PFSK-1 (cell line): ENCODE measurements at regions not wholly inside any gene's neighbourhood (a gene's known extent, or its start where the extent isn't known, plus 50 kb on each side); places are given as distances from the start of the nearest gene placed in this dataset.

ENCODE experiments used
- SIN3A ChIP-seq: IDR thresholded peaks from 2 replicates; pipeline ENCODE4 v1.6.1; 2012; ENCODE audit warnings: mild to moderate bottlenecking, low read length, moderate library complexity, borderline replicate concordance; ENCODE audit not compliant: insufficient read depth
- TAF1 ChIP-seq: IDR thresholded peaks from 2 replicates; pipeline ENCODE4 v1.6.1; 2012; ENCODE audit warnings: low read length, control low read depth, borderline replicate concordance; ENCODE audit not compliant: insufficient read depth
- TF ChIP-seq, protein P1 (sequence below), 2 experiments: IDR thresholded peaks; 2 replicates each; pipeline versions ENCODE4 v1.6.1 to v1.8.0; 2011 to 2012; ENCODE audit warnings: low read depth in 2 of 2, low read length in 2 of 2, control low read depth in 1 of 2, inconsistent platforms in 1 of 2, mild to moderate bottlenecking in 1 of 2, moderate library complexity in 1 of 2; ENCODE audit not compliant: insufficient read depth in 1 of 2

DNA sequence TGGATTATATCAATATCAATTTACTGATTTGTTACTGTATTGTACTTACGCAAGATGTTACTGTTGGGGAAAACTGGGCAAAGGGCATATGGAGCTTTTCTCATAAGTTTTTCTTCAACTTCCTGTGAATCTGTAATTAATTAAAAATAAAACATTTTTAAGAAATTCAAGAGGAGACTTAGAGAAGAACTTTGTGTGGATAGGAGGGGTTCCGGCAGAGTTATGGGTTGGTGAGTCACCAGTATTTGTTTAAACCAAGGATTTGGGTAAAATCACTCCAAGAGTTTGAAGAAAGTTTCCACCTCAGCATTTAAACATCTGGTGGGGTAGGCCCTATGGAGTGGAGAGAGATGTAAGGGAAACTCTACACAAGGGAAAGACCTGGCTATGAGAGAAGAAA, 379.6 kb downstream of the TSHZ3 start:
- TF ChIP-seq TAF1 (no peak), SIN3A (no peak)
- TF ChIP-seq, protein P1, sequence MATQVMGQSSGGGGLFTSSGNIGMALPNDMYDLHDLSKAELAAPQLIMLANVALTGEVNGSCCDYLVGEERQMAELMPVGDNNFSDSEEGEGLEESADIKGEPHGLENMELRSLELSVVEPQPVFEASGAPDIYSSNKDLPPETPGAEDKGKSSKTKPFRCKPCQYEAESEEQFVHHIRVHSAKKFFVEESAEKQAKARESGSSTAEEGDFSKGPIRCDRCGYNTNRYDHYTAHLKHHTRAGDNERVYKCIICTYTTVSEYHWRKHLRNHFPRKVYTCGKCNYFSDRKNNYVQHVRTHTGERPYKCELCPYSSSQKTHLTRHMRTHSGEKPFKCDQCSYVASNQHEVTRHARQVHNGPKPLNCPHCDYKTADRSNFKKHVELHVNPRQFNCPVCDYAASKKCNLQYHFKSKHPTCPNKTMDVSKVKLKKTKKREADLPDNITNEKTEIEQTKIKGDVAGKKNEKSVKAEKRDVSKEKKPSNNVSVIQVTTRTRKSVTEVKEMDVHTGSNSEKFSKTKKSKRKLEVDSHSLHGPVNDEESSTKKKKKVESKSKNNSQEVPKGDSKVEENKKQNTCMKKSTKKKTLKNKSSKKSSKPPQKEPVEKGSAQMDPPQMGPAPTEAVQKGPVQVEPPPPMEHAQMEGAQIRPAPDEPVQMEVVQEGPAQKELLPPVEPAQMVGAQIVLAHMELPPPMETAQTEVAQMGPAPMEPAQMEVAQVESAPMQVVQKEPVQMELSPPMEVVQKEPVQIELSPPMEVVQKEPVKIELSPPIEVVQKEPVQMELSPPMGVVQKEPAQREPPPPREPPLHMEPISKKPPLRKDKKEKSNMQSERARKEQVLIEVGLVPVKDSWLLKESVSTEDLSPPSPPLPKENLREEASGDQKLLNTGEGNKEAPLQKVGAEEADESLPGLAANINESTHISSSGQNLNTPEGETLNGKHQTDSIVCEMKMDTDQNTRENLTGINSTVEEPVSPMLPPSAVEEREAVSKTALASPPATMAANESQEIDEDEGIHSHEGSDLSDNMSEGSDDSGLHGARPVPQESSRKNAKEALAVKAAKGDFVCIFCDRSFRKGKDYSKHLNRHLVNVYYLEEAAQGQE (IDR thresholded peaks at IDR 0.05; ENCODE audit: insufficient read depth in 1 of 2, low read depth in 2 of 2, low read length in 2 of 2), result no peak
